ENCODE measurements at regions not wholly inside any gene's neighbourhood (a gene's known extent, or its start where the extent isn't known, plus 50 kb on each side); places are given as distances from the start of the nearest gene placed in this dataset.

DNA sequence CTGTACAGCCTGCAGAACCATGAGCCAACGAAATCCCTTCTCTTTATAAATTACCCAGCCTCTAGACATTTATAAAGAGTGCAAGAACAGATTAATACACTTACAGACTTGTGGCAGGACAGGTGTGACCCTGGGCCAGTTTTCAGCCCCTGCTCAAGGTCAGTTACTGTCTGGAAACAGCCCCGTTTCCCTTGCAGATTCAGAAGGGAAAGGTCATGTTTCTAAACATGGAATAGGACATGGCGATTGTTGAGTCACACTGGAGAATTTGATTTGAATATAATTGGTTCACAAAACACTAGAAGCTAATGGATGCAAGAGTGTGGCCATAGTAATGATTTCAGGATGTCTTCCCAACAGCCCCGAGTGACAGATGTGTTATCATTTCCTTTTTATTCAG, 248.8 kb downstream of the DLL1 start:
- peaks cover 8% of the 10 kb centered on the region for H3K27me3 ChIP-seq
- no peak overlapping the region for H3K4me3 ChIP-seq (ENCODE audit: low read depth in 1 of 2, low read length in 1 of 2)
- H3K27ac ChIP-seq, result no peak overlapping the region
- no peaks in the 10 kb centered on the region for H3K9me3 ChIP-seq
- no peaks in the 10 kb centered on the region for H3K36me3 ChIP-seq
- no peak for TF ChIP-seq CTCF (IDR thresholded peaks at IDR 0.05)
- peaks cover 3 to 7% of the 10 kb centered on the region in 2 experiments for H3K4me1 ChIP-seq (ENCODE audit: control insufficient read depth in 1 of 2, insufficient read depth in 1 of 2, low read depth in 1 of 2, low read length in 1 of 2)

DNA sequence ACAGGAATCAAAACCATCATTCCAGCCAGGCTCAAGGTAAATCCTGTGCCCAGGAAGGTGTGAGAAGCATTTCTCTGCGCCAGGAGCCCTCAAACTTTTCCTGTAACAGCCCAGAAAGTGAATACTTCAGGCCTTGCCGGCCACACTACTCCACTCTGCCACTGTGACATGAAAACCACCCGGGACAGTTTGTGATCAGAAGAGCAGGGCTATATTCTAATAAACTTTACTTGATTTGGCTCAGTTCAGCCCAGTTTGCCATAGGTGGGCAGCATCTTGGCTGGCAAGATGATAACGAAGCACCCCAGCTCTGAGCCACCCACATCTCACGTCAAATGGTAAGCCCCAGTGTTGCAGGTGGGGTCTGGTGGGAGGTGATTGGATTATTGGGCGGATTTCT, 249.4 kb downstream of the DLL1 start:
- H3K4me1 ChIP-seq (ENCODE audit: control insufficient read depth in 1 of 2, insufficient read depth in 1 of 2, low read depth in 1 of 2, low read length in 1 of 2), result peaks cover 3 to 7% of the 10 kb centered on the region in 2 experiments
- no peak overlapping the region for H3K4me3 ChIP-seq (ENCODE audit: low read depth in 1 of 2, low read length in 1 of 2)
- H3K27ac ChIP-seq, result no peak overlapping the region
- no peaks in the 10 kb centered on the region for H3K36me3 ChIP-seq
- no peak for TF ChIP-seq CTCF (IDR thresholded peaks at IDR 0.05)
- H3K9me3 ChIP-seq, result no peaks in the 10 kb centered on the region
- peaks cover 2% of the 10 kb centered on the region for H3K27me3 ChIP-seq

- Histone ChIP-seq H3K36me3 (no peaks in the 10 kb centered on the region), H3K27ac (no peak overlapping the region), H3K4me3 (ENCODE audit: low read depth in 1 of 2, low read length in 1 of 2) (no peak overlapping the region), H3K4me1 (ENCODE audit: control insufficient read depth in 1 of 2, insufficient read depth in 1 of 2, low read depth in 1 of 2, low read length in 1 of 2) (peaks cover 3 to 7% of the 10 kb centered on the region in 2 experiments), H3K9me3 (no peaks in the 10 kb centered on the region), H3K27me3 (no peaks in the 10 kb centered on the region)
- TF ChIP-seq CTCF (IDR thresholded peaks at IDR 0.05), result no peak
These were observed 250.0 kb downstream of the DLL1 start for GRCh38 chr6:170040906-170041305.

GRCh38 chr6:170040115-170040500, 250.8 kb downstream of the DLL1 start:
- peaks cover 3 to 7% of the 10 kb centered on the region in 2 experiments for H3K4me1 ChIP-seq (ENCODE audit: control insufficient read depth in 1 of 2, insufficient read depth in 1 of 2, low read depth in 1 of 2, low read length in 1 of 2)
- no peak for TF ChIP-seq CTCF (IDR thresholded peaks at IDR 0.05)
- H3K9me3 ChIP-seq, result no peaks in the 10 kb centered on the region
- no peak overlapping the region for H3K27ac ChIP-seq
- no peak overlapping the region for H3K4me3 ChIP-seq (ENCODE audit: low read depth in 1 of 2, low read length in 1 of 2)
- H3K36me3 ChIP-seq, result no peaks in the 10 kb centered on the region
- H3K27me3 ChIP-seq, result no peaks in the 10 kb centered on the region

DNA sequence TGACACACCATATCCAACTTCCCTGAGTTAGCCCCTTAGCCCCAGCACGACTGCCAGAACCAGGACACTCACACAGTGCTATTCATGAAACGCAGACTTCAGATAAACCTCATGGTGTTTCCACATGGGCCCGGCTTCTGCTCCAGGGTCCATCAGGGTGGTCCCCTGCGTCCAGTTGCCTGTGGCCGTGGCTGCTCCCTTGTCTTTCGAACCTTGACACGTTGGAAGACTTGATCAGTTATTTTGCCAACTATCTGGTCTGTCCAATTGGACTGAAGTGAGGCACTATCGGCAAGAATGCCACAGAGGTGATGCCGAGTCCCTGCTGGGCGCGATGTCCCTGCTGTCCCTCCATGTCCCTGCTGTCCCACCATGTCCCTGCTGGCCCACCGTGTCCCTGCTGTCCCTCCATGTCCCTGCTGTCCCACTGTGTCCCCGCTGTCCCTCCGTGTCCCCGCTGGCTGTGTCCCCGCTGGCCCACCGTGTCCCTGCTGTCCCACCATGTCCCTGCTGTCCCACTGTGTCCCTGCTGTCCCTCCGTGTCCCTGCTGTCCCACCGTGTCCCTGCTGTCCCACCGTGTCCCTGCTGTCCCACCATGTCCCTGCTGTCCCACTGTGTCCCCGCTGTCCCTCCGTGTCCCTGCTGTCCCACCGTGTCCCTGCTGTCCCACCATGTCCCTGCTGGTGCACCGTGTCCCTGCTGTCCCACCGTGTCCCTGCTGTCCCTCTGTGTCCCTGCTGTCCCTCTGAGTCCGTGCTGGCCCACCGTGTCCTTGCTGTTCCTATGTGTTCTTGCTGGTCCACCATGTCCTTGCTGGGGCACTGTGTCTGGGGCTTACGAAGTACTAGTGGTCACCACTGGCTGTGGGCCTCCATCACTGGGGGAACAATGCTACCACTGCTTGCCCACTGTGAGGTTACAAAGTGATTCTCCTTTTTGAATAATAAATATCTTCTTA, 251.4 kb downstream of the DLL1 start:
- Histone ChIP-seq H3K9me3 (no peaks in the 10 kb centered on the region), H3K27me3 (no peaks in the 10 kb centered on the region), H3K4me3 (ENCODE audit: low read depth in 1 of 2, low read length in 1 of 2) (no peak overlapping the region), H3K27ac (no peak overlapping the region), H3K4me1 (ENCODE audit: control insufficient read depth in 1 of 2, insufficient read depth in 1 of 2, low read depth in 1 of 2, low read length in 1 of 2) (peaks cover 3 to 7% of the 10 kb centered on the region in 2 experiments), H3K36me3 (no peaks in the 10 kb centered on the region)
- no peak for TF ChIP-seq CTCF (IDR thresholded peaks at IDR 0.05)
